Suprapubic skin (tissue), 4 donors: ENCODE measurements at regions not wholly inside any gene's neighbourhood (a gene's known extent, or its start where the extent isn't known, plus 50 kb on each side); places are given as distances from the start of the nearest gene placed in this dataset.

Experiments
- DNase-seq, 2 donors: peaks; one replicate each; pipeline ENCODE4 v3.0.0-alpha.2; 2019; ENCODE audit warnings: low spot score in 2 of 2
- H3K27ac ChIP-seq: fragments of 200-600 bp; sonication (generic); one replicate; pipeline ENCODE4 v1.5.1; 2019
- H3K27me3 ChIP-seq: fragments of 200-600 bp; sonication (generic); one replicate; pipeline ENCODE4 v1.5.1; 2019
- H3K36me3 ChIP-seq: fragments of 200-600 bp; sonication (generic); one replicate; pipeline ENCODE4 v1.5.1; 2019
- H3K4me1 ChIP-seq: fragments of 200-600 bp; sonication (generic); one replicate; pipeline ENCODE4 v1.5.1; 2019
- H3K4me3 ChIP-seq: fragments of 200-600 bp; sonication (generic); one replicate; pipeline ENCODE4 v1.5.1; 2019; ENCODE audit warnings: mild to moderate bottlenecking
- H3K9me3 ChIP-seq: fragments of 200-600 bp; sonication (generic); one replicate; pipeline ENCODE4 v1.5.1; 2019
- EP300 ChIP-seq: sonication (generic); formaldehyde crosslinking; IDR thresholded peaks from one replicate; pipeline ENCODE4 v1.6.1; 2017; ENCODE audit warnings: antibody characterized with exemption
- POLR2A ChIP-seq, 2 donors: fragments of 450-650 bp; IDR thresholded peaks; one replicate each; pipeline ENCODE4 v1.6.1; 2017; ENCODE audit warnings: antibody characterized with exemption in 2 of 2, mild to moderate bottlenecking in 2 of 2, moderate library complexity in 2 of 2
- POLR2AphosphoS5 ChIP-seq, 3 donors: sonication (generic); formaldehyde crosslinking; IDR thresholded peaks; one replicate each; pipeline ENCODE4 v1.6.1; 2017; ENCODE audit warnings: antibody characterized with exemption in 3 of 3
- WGBS: methylation state at CpG from one replicate; pipeline ENCODE4 v1.1.5; 2018; 5-methylcytosine and 5-hydroxymethylcytosine counted together
- TF ChIP-seq, protein P1 (sequence below), 2 donors: fragments of 200-600 bp in 1 of 2; fragments of 450-650 bp in 1 of 2; sonication (generic) in 1 of 2; IDR thresholded peaks; one replicate each; pipeline ENCODE4 v1.5.1; 2016 to 2019; ENCODE audit warnings: antibody characterized with exemption in 2 of 2, mild to moderate bottlenecking in 1 of 2, moderate library complexity in 1 of 2

DNA sequence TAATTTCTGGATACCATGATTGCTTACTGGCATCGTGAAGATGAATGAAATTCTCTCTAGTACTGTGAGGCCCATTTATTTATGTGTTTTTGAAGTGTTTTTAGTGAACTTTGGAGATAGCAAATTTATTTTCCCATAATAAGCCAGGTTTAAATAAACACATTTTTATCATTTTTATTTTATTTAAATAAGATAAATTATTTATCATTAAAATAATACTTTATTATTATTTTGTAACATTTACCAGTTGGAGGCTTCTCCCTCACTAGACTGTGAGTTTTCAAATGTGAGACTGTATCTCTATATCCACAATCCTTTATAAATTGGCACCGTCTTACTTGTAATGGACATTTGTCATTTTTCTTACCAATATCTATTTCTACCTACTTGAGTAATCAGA is 351.7 kb downstream of the METTL15 start:
- TF ChIP-seq POLR2AphosphoS5 (IDR thresholded peaks at IDR 0.05) = no peak
- no peak for TF ChIP-seq POLR2A (IDR thresholded peaks at IDR 0.05)
- no peak for TF ChIP-seq EP300
- TF ChIP-seq, protein P1, sequence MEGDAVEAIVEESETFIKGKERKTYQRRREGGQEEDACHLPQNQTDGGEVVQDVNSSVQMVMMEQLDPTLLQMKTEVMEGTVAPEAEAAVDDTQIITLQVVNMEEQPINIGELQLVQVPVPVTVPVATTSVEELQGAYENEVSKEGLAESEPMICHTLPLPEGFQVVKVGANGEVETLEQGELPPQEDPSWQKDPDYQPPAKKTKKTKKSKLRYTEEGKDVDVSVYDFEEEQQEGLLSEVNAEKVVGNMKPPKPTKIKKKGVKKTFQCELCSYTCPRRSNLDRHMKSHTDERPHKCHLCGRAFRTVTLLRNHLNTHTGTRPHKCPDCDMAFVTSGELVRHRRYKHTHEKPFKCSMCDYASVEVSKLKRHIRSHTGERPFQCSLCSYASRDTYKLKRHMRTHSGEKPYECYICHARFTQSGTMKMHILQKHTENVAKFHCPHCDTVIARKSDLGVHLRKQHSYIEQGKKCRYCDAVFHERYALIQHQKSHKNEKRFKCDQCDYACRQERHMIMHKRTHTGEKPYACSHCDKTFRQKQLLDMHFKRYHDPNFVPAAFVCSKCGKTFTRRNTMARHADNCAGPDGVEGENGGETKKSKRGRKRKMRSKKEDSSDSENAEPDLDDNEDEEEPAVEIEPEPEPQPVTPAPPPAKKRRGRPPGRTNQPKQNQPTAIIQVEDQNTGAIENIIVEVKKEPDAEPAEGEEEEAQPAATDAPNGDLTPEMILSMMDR (IDR thresholded peaks at IDR 0.05) = no peak

DNA sequence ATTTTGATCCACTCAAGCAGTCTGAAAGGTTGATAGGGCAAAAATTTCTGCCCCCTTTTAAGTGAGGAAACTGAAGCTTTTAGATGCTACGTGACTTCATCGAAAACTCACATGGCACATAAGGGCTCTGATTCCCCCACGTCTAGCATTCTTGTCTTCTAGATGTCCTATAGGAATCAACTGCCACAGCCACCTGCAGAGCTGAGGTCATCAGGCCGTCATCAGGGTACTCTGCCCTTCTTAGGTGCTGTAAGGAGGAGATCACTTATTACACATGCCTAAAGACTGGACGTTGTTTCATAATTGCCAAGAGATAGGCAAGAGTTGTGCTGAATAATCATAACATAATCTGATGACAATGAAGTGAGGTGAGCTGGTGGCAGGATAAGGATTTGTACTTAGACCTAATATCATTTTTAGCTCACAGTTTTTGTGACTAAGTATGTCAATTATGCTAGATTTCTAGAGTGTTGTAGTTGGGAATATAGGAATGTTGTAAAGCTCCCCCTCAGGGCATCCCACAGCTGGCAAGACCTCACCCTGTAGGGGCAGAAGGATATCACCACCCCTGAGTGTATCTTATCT is 349.4 kb downstream of the METTL15 start:
- no peaks in the 10 kb centered on the region for H3K36me3 ChIP-seq
- TF ChIP-seq, protein P1 (IDR thresholded peaks at IDR 0.05) = no peak
- no peak for TF ChIP-seq EP300
- TF ChIP-seq POLR2A (IDR thresholded peaks at IDR 0.05) = no peak
- no peak for TF ChIP-seq POLR2AphosphoS5 (IDR thresholded peaks at IDR 0.05)
- no peaks in the 10 kb centered on the region for H3K9me3 ChIP-seq
- H3K27me3 ChIP-seq = no peaks in the 10 kb centered on the region
- no peak overlapping the region for H3K4me3 ChIP-seq
- no peak for DNase-seq
- WGBS = 84% methylated on average over 5 of the region's 5 CpGs
- no peak overlapping the region for H3K27ac ChIP-seq
- no peaks in the 10 kb centered on the region for H3K4me1 ChIP-seq

More for the DNA sequence above, 351.7 kb downstream of the METTL15 start:
- no peak overlapping the region for H3K4me3 ChIP-seq
- no peaks in the 10 kb centered on the region for H3K27me3 ChIP-seq
- H3K4me1 ChIP-seq = no peaks in the 10 kb centered on the region
- no peaks in the 10 kb centered on the region for H3K9me3 ChIP-seq
- no peak overlapping the region for H3K27ac ChIP-seq
- H3K36me3 ChIP-seq = no peaks in the 10 kb centered on the region
- DNase-seq = no peak
- WGBS = 89% methylated on average over 2 of the region's 2 CpGs

DNA sequence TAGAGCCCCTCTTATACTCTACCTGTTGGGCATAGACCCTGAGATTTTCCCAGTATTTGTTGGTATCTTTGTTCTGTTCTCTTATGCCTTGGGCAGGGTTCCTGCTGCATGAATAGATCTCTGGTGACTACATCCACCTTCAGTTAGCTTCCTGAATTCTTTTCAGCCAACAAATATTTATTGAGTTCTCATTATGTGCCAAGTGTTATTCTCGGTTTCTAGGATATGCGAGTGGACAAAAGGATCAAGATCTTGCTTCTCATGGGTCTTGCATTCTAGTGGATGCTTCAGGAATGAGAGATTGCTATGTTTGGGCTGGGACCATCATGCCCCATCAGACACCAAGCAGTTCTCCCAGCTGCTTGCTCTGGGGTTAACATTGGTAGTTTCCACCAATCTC is 340.0 kb downstream of the METTL15 start:
- Histone ChIP-seq H3K4me3 (no peak overlapping the region), H3K4me1 (no peaks in the 10 kb centered on the region), H3K9me3 (no peaks in the 10 kb centered on the region), H3K27me3 (no peaks in the 10 kb centered on the region), H3K36me3 (no peaks in the 10 kb centered on the region), H3K27ac (no peak overlapping the region)
- TF ChIP-seq, protein P1 (IDR thresholded peaks at IDR 0.05) = no peak
- no peak for TF ChIP-seq EP300
- TF ChIP-seq POLR2AphosphoS5 (IDR thresholded peaks at IDR 0.05) = no peak
- TF ChIP-seq POLR2A (IDR thresholded peaks at IDR 0.05) = no peak
- DNase-seq = no peak
- 89% methylated on average over 2 of the region's 2 CpGs for WGBS

DNA sequence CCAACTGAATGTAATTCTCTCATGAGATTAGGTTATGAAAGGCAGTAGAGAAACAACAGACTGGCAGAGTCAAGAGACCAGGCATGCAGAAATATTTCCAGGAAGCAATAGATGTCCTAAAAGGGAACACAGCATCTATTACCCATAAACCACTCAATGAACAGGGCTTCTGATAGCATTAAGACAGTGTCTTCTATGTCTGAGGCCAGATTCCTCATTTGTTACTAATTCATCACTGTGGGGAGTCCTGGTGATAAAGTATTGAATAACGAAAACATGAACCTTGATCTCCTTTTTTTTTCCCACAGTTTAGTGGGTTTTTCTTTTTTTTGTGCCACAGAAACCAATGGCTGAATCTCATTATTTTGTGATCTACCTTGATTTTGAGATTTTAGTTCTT is 339.0 kb downstream of the METTL15 start:
- Histone ChIP-seq H3K36me3 (no peaks in the 10 kb centered on the region), H3K9me3 (no peaks in the 10 kb centered on the region), H3K27ac (no peak overlapping the region), H3K27me3 (no peaks in the 10 kb centered on the region), H3K4me3 (no peak overlapping the region), H3K4me1 (no peaks in the 10 kb centered on the region)
- TF ChIP-seq POLR2A (IDR thresholded peaks at IDR 0.05) = no peak
- TF ChIP-seq POLR2AphosphoS5 (IDR thresholded peaks at IDR 0.05) = no peak
- no peak for TF ChIP-seq EP300
- TF ChIP-seq, protein P1 (IDR thresholded peaks at IDR 0.05) = no peak
- 66% methylated on average over 1 of the region's 1 CpG for WGBS
- no peak for DNase-seq

DNA sequence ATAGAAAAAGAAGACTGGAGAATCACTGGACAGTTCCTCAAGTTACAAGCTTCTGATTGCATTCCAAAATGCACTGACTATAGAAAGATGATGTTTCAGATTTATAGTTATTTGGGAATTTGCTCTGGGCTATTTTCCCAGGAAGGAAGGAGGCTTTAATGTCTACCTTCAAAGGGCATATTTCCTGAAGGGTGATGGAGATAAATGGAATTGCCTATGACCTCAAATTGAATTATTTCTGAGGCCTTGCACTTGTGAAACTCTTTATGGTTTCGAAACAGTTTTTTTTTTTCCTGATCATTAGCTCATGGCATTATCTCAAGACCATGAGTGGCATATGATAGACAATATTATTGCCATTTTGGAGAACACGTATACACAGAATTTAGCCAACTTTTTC is 333.9 kb downstream of the METTL15 start:
- TF ChIP-seq POLR2A (IDR thresholded peaks at IDR 0.05) (no peak), EP300 (no peak), POLR2AphosphoS5 (IDR thresholded peaks at IDR 0.05) (no peak)
- TF ChIP-seq, protein P1 (IDR thresholded peaks at IDR 0.05) = no peak
- Histone ChIP-seq H3K9me3 (no peaks in the 10 kb centered on the region), H3K4me3 (no peak overlapping the region), H3K27me3 (no peaks in the 10 kb centered on the region), H3K36me3 (no peaks in the 10 kb centered on the region), H3K4me1 (no peaks in the 10 kb centered on the region), H3K27ac (no peak overlapping the region)
- 83% methylated on average over 2 of the region's 2 CpGs for WGBS
- DNase-seq = no peak
